GM19035 (cell line): ENCODE measurements at regions not wholly inside any gene's neighbourhood (a gene's known extent, or its start where the extent isn't known, plus 50 kb on each side); places are given as distances from the start of the nearest gene placed in this dataset.

Experiments used
- ATAC-seq: cut with Tn5 transposase; IDR thresholded peaks from one replicate; pipeline ENCODE4 v1.9.1; 2021; ENCODE audit not compliant: unreplicated experiment

- ATAC-seq, result no peak
These were observed 290.5 kb upstream of the ITGA1 start for GRCh38 chr5:52497133-52497693.

GRCh38 chr5:52498607-52499006 is 289.1 kb upstream of the ITGA1 start:
- no peak for ATAC-seq

- no peak for ATAC-seq
These were observed 285.2 kb upstream of the ITGA1 start for GRCh38 chr5:52502460-52502999.

GRCh38 chr5:52504584-52505240 is 283.0 kb upstream of the ITGA1 start:
- no peak for ATAC-seq

GRCh38 chr5:52517667-52518066 is 270.0 kb upstream of the ITGA1 start:
- ATAC-seq, result no peak

- ATAC-seq, result no peak
These were observed 267.5 kb upstream of the ITGA1 start for GRCh38 chr5:52520171-52520570.

- no peak for ATAC-seq
These were observed 266.5 kb upstream of the ITGA1 start for GRCh38 chr5:52521236-52521635.

- no peak for ATAC-seq
These were observed 264.0 kb upstream of the ITGA1 start for GRCh38 chr5:52523701-52524100.

- no peak for ATAC-seq
These were observed 256.6 kb upstream of the ITGA1 start for GRCh38 chr5:52531105-52531504.

GRCh38 chr5:52543594-52543993 is 244.1 kb upstream of the ITGA1 start:
- no peak for ATAC-seq

GRCh38 chr5:52544738-52545137 is 243.0 kb upstream of the ITGA1 start:
- no peak for ATAC-seq

GRCh38 chr5:52554293-52554692 is 233.4 kb upstream of the ITGA1 start:
- no peak for ATAC-seq

- no peak for ATAC-seq
These were observed 227.3 kb upstream of the ITGA1 start for GRCh38 chr5:52560366-52560765.

- ATAC-seq, result no peak
These were observed 225.2 kb upstream of the ITGA1 start for GRCh38 chr5:52562473-52562872.

GRCh38 chr5:52564587-52564986 is 223.1 kb upstream of the ITGA1 start:
- no peak for ATAC-seq

GRCh38 chr5:52577546-52577945 is 210.2 kb upstream of the ITGA1 start:
- no peak for ATAC-seq

GRCh38 chr5:52579391-52579790 is 208.3 kb upstream of the ITGA1 start:
- ATAC-seq, result no peak

GRCh38 chr5:52580921-52581320 is 206.8 kb upstream of the ITGA1 start:
- no peak for ATAC-seq

- ATAC-seq, result no peak
These were observed 205.4 kb upstream of the ITGA1 start for GRCh38 chr5:52582313-52582712.

- no peak for ATAC-seq
These were observed 200.6 kb upstream of the ITGA1 start for GRCh38 chr5:52587131-52587530.

- ATAC-seq, result no peak
These were observed 190.1 kb upstream of the ITGA1 start for GRCh38 chr5:52597625-52598024.

GRCh38 chr5:52598968-52599367 is 188.7 kb upstream of the ITGA1 start:
- ATAC-seq, result no peak
